ENCODE measurements at regions not wholly inside any gene's neighbourhood (a gene's known extent, or its start where the extent isn't known, plus 50 kb on each side); places are given as distances from the start of the nearest gene placed in this dataset.

- Mint-ChIP-seq H3K4me1 (ENCODE audit: low read depth) (no peaks in the 10 kb centered on the region), H3K27me3 (ENCODE audit: low read depth) (peaks cover 4% of the 10 kb centered on the region), H3K9me3 (ENCODE audit: insufficient read depth) (no peaks in the 10 kb centered on the region), H3K4me3 (no peak overlapping the region), H3K36me3 (ENCODE audit: low read depth) (no peaks in the 10 kb centered on the region), H3K27ac (no peak overlapping the region)
- ATAC-seq (no peak), DNase-seq (no peak)
- CTCF ChIA-PET = no interaction called here
- POLR2A ChIA-PET = no interaction called here
Observed at GRCh38 chr2:121884511-121884921, 129.1 kb downstream of the TSN start.

- Mint-ChIP-seq H3K9me3 (ENCODE audit: insufficient read depth) (no peaks in the 10 kb centered on the region), H3K4me1 (ENCODE audit: low read depth) (no peaks in the 10 kb centered on the region), H3K27ac (no peak overlapping the region), H3K4me3 (no peak overlapping the region), H3K36me3 (ENCODE audit: low read depth) (no peaks in the 10 kb centered on the region), H3K27me3 (ENCODE audit: low read depth) (peaks cover 4% of the 10 kb centered on the region)
- DNase-seq = no peak
- ATAC-seq = no peak
- POLR2A ChIA-PET = no interaction called here
- CTCF ChIA-PET = no interaction called here
Observed at GRCh38 chr2:121886059-121886458, 130.6 kb downstream of the TSN start.

GRCh38 chr2:121887513-121888188 is 132.2 kb downstream of the TSN start:
- no peak for DNase-seq

GRCh38 chr2:121888189-121888557 is 132.7 kb downstream of the TSN start:
- Mint-ChIP-seq H3K36me3 (ENCODE audit: low read depth) (no peaks in the 10 kb centered on the region), H3K9me3 (ENCODE audit: insufficient read depth) (no peaks in the 10 kb centered on the region), H3K4me3 (no peak overlapping the region), H3K4me1 (ENCODE audit: low read depth) (no peaks in the 10 kb centered on the region), H3K27ac (no peak overlapping the region), H3K27me3 (ENCODE audit: low read depth) (peaks cover 4% of the 10 kb centered on the region)
- peak; percentile 51 for ATAC-seq
- ChIA-PET POLR2A (no interaction called here), CTCF (no interaction called here)
- DNase-seq = peak; percentile 30

More at GRCh38 chr2:121887513-121888188, 132.2 kb downstream of the TSN start:
- H3K9me3 Mint-ChIP-seq (ENCODE audit: insufficient read depth) = no peaks in the 10 kb centered on the region
- peaks cover 4% of the 10 kb centered on the region for H3K27me3 Mint-ChIP-seq (ENCODE audit: low read depth)
- no peaks in the 10 kb centered on the region for H3K36me3 Mint-ChIP-seq (ENCODE audit: low read depth)
- H3K27ac Mint-ChIP-seq = no peak overlapping the region
- no peak overlapping the region for H3K4me3 Mint-ChIP-seq
- H3K4me1 Mint-ChIP-seq (ENCODE audit: low read depth) = no peaks in the 10 kb centered on the region
- no peak for ATAC-seq
- POLR2A ChIA-PET = no interaction called here
- CTCF ChIA-PET = no interaction called here

- POLR2A ChIA-PET = no interaction called here
- H3K4me3 Mint-ChIP-seq = no peak overlapping the region
- DNase-seq = no peak
- CTCF ChIA-PET = no interaction called here
- no peaks in the 10 kb centered on the region for H3K4me1 Mint-ChIP-seq (ENCODE audit: low read depth)
- no peak for ATAC-seq
- H3K27me3 Mint-ChIP-seq (ENCODE audit: low read depth) = no peaks in the 10 kb centered on the region
- no peaks in the 10 kb centered on the region for H3K9me3 Mint-ChIP-seq (ENCODE audit: insufficient read depth)
- H3K27ac Mint-ChIP-seq = no peak overlapping the region
- no peaks in the 10 kb centered on the region for H3K36me3 Mint-ChIP-seq (ENCODE audit: low read depth)
Observed at GRCh38 chr2:121890041-121890440, 134.6 kb downstream of the TSN start.

- ATAC-seq = no peak
- no peak for DNase-seq
- H3K27me3 Mint-ChIP-seq (ENCODE audit: low read depth) = no peaks in the 10 kb centered on the region
- no peak overlapping the region for H3K4me3 Mint-ChIP-seq
- no peaks in the 10 kb centered on the region for H3K4me1 Mint-ChIP-seq (ENCODE audit: low read depth)
- POLR2A ChIA-PET = no interaction called here
- H3K9me3 Mint-ChIP-seq (ENCODE audit: insufficient read depth) = no peaks in the 10 kb centered on the region
- H3K36me3 Mint-ChIP-seq (ENCODE audit: low read depth) = no peaks in the 10 kb centered on the region
- CTCF ChIA-PET = no interaction called here
- H3K27ac Mint-ChIP-seq = no peak overlapping the region
Observed at GRCh38 chr2:121895723-121896571, 140.5 kb downstream of the TSN start.

- no peak for DNase-seq
- POLR2A ChIA-PET = no interaction called here
- Mint-ChIP-seq H3K27me3 (ENCODE audit: low read depth) (no peaks in the 10 kb centered on the region), H3K4me3 (no peak overlapping the region), H3K36me3 (ENCODE audit: low read depth) (no peaks in the 10 kb centered on the region), H3K9me3 (ENCODE audit: insufficient read depth) (no peaks in the 10 kb centered on the region), H3K4me1 (ENCODE audit: low read depth) (no peaks in the 10 kb centered on the region), H3K27ac (no peak overlapping the region)
- no peak for ATAC-seq
- CTCF ChIA-PET = interaction anchor here (0.9 to 1.5 kb wide), 2 partner anchors 78 to 86 kb away, joined by 3 to 4 read pairs; no protein-coding TSS in a partner anchor
Observed at GRCh38 chr2:121897335-121897970, 142.0 kb downstream of the TSN start.

GRCh38 chr2:121898483-121898882 is 143.0 kb downstream of the TSN start:
- H3K27ac Mint-ChIP-seq = no peak overlapping the region

GRCh38 chr2:121900391-121900790 is 144.9 kb downstream of the TSN start:
- H3K27me3 Mint-ChIP-seq (ENCODE audit: low read depth) = no peaks in the 10 kb centered on the region
- no peaks in the 10 kb centered on the region for H3K36me3 Mint-ChIP-seq (ENCODE audit: low read depth)
- H3K9me3 Mint-ChIP-seq (ENCODE audit: insufficient read depth) = no peaks in the 10 kb centered on the region
- no peak overlapping the region for H3K27ac Mint-ChIP-seq
- ChIA-PET POLR2A (no interaction called here), CTCF (no interaction called here)
- DNase-seq (no peak), ATAC-seq (no peak)
- H3K4me3 Mint-ChIP-seq = no peak overlapping the region
- no peaks in the 10 kb centered on the region for H3K4me1 Mint-ChIP-seq (ENCODE audit: low read depth)

More at GRCh38 chr2:121898483-121898882, 143.0 kb downstream of the TSN start:
- Mint-ChIP-seq H3K27me3 (ENCODE audit: low read depth) (no peaks in the 10 kb centered on the region), H3K9me3 (ENCODE audit: insufficient read depth) (no peaks in the 10 kb centered on the region), H3K4me3 (no peak overlapping the region), H3K4me1 (ENCODE audit: low read depth) (no peaks in the 10 kb centered on the region), H3K36me3 (ENCODE audit: low read depth) (no peaks in the 10 kb centered on the region)
- no peak for ATAC-seq
- ChIA-PET POLR2A (no interaction called here), CTCF (interaction anchor here (0.9 kb wide), 1 partner anchor 77 kb away, joined by 4 read pairs; no protein-coding TSS in a partner anchor)
- no peak for DNase-seq

- no peaks in the 10 kb centered on the region for H3K36me3 Mint-ChIP-seq (ENCODE audit: low read depth)
- no peaks in the 10 kb centered on the region for H3K27me3 Mint-ChIP-seq (ENCODE audit: low read depth)
- CTCF ChIA-PET = no interaction called here
- H3K4me1 Mint-ChIP-seq (ENCODE audit: low read depth) = no peaks in the 10 kb centered on the region
- DNase-seq (no peak), ATAC-seq (no peak)
- POLR2A ChIA-PET = no interaction called here
- no peaks in the 10 kb centered on the region for H3K9me3 Mint-ChIP-seq (ENCODE audit: insufficient read depth)
- H3K27ac Mint-ChIP-seq = no peak overlapping the region
- no peak overlapping the region for H3K4me3 Mint-ChIP-seq
Observed at GRCh38 chr2:121902171-121902591, 146.7 kb downstream of the TSN start.

GRCh38 chr2:121902616-121903015 is 147.2 kb downstream of the TSN start:
- Mint-ChIP-seq H3K4me3 (peak overlapping the region; percentile 17), H3K36me3 (ENCODE audit: low read depth) (no peaks in the 10 kb centered on the region), H3K27me3 (ENCODE audit: low read depth) (no peaks in the 10 kb centered on the region), H3K9me3 (ENCODE audit: insufficient read depth) (no peaks in the 10 kb centered on the region), H3K4me1 (ENCODE audit: low read depth) (no peaks in the 10 kb centered on the region), H3K27ac (no peak overlapping the region)
- ATAC-seq (no peak), DNase-seq (no peak)
- ChIA-PET POLR2A (no interaction called here), CTCF (no interaction called here)

GRCh38 chr2:121903037-121903689 is 147.7 kb downstream of the TSN start:
- POLR2A ChIA-PET = no interaction called here
- CTCF ChIA-PET = no interaction called here
- H3K9me3 Mint-ChIP-seq (ENCODE audit: insufficient read depth) = no peaks in the 10 kb centered on the region
- H3K27me3 Mint-ChIP-seq (ENCODE audit: low read depth) = no peaks in the 10 kb centered on the region
- no peak overlapping the region for H3K27ac Mint-ChIP-seq
- no peak for DNase-seq
- H3K36me3 Mint-ChIP-seq (ENCODE audit: low read depth) = no peaks in the 10 kb centered on the region
- no peaks in the 10 kb centered on the region for H3K4me1 Mint-ChIP-seq (ENCODE audit: low read depth)
- H3K4me3 Mint-ChIP-seq = no peak overlapping the region
- ATAC-seq = no peak

Measured in activated CD8-positive, alpha-beta T cell treated with anti-CD3 and anti-CD28 coated beads, Interleukin-2, amount 10 ng/mL, durations not matched to agents 7 days and 5 days (primary cell).